ENCODE measurements at regions not wholly inside any gene's neighbourhood (a gene's known extent, or its start where the extent isn't known, plus 50 kb on each side); places are given as distances from the start of the nearest gene placed in this dataset.

DNA sequence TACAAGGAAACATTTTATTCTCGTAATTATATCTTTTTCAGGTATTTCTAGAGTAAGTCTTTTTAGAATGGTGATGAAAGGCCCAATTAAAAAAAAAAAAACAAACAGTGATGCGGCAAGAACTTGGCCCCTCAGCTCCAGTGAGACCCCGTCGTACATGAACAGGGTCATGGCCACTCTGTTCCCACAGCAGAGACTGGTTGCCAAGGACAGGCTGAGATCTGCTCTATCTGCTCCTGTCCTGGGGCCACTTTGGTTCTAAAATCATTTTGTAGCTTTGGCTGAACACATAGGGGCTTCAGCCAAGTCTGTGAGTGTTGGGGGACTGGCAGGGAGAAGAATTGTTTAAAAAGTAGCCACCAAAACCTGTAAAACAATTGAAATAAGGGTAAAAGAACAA lies 286.9 kb downstream of the RFC3 start:
- DNase-seq = no peak
- no peaks in the 10 kb centered on the region for H4K20me1 ChIP-seq (ENCODE audit: insufficient read depth, low read length)
- no peaks in the 10 kb centered on the region for H3K4me1 ChIP-seq (ENCODE audit: control insufficient read depth in 1 of 2, insufficient read depth in 2 of 2, low read length in 2 of 2)
- no peak overlapping the region for H2AFZ ChIP-seq (ENCODE audit: insufficient read depth, low read depth, low read length, poor library complexity, severe bottlenecking)
- TF ChIP-seq, protein P1, sequence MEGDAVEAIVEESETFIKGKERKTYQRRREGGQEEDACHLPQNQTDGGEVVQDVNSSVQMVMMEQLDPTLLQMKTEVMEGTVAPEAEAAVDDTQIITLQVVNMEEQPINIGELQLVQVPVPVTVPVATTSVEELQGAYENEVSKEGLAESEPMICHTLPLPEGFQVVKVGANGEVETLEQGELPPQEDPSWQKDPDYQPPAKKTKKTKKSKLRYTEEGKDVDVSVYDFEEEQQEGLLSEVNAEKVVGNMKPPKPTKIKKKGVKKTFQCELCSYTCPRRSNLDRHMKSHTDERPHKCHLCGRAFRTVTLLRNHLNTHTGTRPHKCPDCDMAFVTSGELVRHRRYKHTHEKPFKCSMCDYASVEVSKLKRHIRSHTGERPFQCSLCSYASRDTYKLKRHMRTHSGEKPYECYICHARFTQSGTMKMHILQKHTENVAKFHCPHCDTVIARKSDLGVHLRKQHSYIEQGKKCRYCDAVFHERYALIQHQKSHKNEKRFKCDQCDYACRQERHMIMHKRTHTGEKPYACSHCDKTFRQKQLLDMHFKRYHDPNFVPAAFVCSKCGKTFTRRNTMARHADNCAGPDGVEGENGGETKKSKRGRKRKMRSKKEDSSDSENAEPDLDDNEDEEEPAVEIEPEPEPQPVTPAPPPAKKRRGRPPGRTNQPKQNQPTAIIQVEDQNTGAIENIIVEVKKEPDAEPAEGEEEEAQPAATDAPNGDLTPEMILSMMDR (IDR thresholded peaks at IDR 0.05) = no peak
- no peak overlapping the region for H3K27ac ChIP-seq (ENCODE audit: low read depth in 1 of 2, low read length in 2 of 2)
- H3K27me3 ChIP-seq (ENCODE audit: control insufficient read depth in 2 of 2, insufficient read depth in 2 of 2, low read length in 2 of 2) = no peaks in the 10 kb centered on the region
- H3K79me2 ChIP-seq (ENCODE audit: insufficient read depth, low read length) = no peaks in the 10 kb centered on the region
- no peak overlapping the region for H3K4me3 ChIP-seq (replicated peaks in 1 of 3; ENCODE audit: low read depth in 2 of 3, low read length in 3 of 3)
- peaks cover 0 to 17% (median 11%) of the 10 kb centered on the region in 7 donors for H3K9me3 Mint-ChIP-seq
- H3K4me1 Mint-ChIP-seq = no peaks in the 10 kb centered on the region
- peaks cover 0 to 2% (median 1%) of the 10 kb centered on the region in 3 donors for H3K27me3 Mint-ChIP-seq (ENCODE audit: low read depth in 3 of 3)
- H3K9ac ChIP-seq (ENCODE audit: insufficient read depth, low read length, poor library complexity, severe bottlenecking) = no peak overlapping the region
- H3K36me3 ChIP-seq (replicated peaks in 1 of 2; ENCODE audit: control insufficient read depth in 1 of 2, insufficient read depth in 2 of 2, low read length in 2 of 2) = no peaks in the 10 kb centered on the region
- WGBS (ENCODE audit: insufficient coverage) = 85% methylated on average over 3 of the region's 4 CpGs
- H3K9me3 ChIP-seq (replicated peaks in 1 of 2; ENCODE audit: control insufficient read depth in 1 of 2, insufficient read depth in 1 of 2, low read length in 2 of 2) = peaks cover 11 to 21% of the 10 kb centered on the region in 2 donors
- no peaks in the 10 kb centered on the region for H3K36me3 Mint-ChIP-seq
- intact Hi-C loops (cut with micrococcal nuclease) = no loop called here
- no peak overlapping the region for H3K4me3 Mint-ChIP-seq
- H3K27ac Mint-ChIP-seq = no peak overlapping the region
- no peak overlapping the region for H3K4me2 ChIP-seq (replicated peaks; ENCODE audit: extremely low read depth, low read length, poor library complexity, severe bottlenecking)

DNA sequence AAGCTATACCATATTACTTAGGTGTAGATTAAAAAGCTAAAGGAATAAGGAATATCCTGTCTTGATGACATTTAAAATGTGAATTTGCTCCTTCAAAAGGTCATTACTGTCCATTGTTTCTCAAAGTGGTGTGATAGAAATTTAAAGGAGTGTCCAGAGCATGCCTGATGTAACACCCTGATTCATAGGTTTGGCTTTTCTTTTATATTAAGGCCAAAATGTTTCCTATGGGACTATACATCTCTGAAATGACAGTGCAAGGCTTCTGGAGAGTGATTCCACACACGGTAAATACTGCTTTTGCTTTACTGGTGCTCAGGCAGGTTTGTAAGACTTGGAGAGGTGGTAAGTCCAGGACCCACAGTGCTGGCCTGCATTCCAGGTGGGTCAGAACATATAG lies 289.9 kb downstream of the RFC3 start:
- H3K27ac Mint-ChIP-seq = no peak overlapping the region
- H3K4me3 Mint-ChIP-seq = no peak overlapping the region
- H3K4me1 ChIP-seq (ENCODE audit: control insufficient read depth in 1 of 2, insufficient read depth in 2 of 2, low read length in 2 of 2) = no peaks in the 10 kb centered on the region
- H3K79me2 ChIP-seq (ENCODE audit: insufficient read depth, low read length) = no peaks in the 10 kb centered on the region
- peaks cover 12 to 20% of the 10 kb centered on the region in 2 donors for H3K9me3 ChIP-seq (replicated peaks in 1 of 2; ENCODE audit: control insufficient read depth in 1 of 2, insufficient read depth in 1 of 2, low read length in 2 of 2)
- H3K4me2 ChIP-seq (replicated peaks; ENCODE audit: extremely low read depth, low read length, poor library complexity, severe bottlenecking) = no peak overlapping the region
- no peak overlapping the region for H2AFZ ChIP-seq (ENCODE audit: insufficient read depth, low read depth, low read length, poor library complexity, severe bottlenecking)
- H3K9me3 Mint-ChIP-seq = peaks cover 4 to 20% (median 16%) of the 10 kb centered on the region in 7 donors
- TF ChIP-seq, protein P1 (IDR thresholded peaks at IDR 0.05) = no peak
- DNase-seq = no peak
- no peaks in the 10 kb centered on the region for H3K36me3 ChIP-seq (replicated peaks in 1 of 2; ENCODE audit: control insufficient read depth in 1 of 2, insufficient read depth in 2 of 2, low read length in 2 of 2)
- H3K4me3 ChIP-seq (replicated peaks in 1 of 3; ENCODE audit: low read depth in 2 of 3, low read length in 3 of 3) = no peak overlapping the region
- intact Hi-C loops (cut with micrococcal nuclease) = no loop called here
- no peak overlapping the region for H3K27ac ChIP-seq (ENCODE audit: low read depth in 1 of 2, low read length in 2 of 2)
- no peak overlapping the region for H3K9ac ChIP-seq (ENCODE audit: insufficient read depth, low read length, poor library complexity, severe bottlenecking)
- H4K20me1 ChIP-seq (ENCODE audit: insufficient read depth, low read length) = no peaks in the 10 kb centered on the region
- H3K27me3 Mint-ChIP-seq (ENCODE audit: low read depth in 3 of 3) = peaks cover 0 to 2% (median 0%) of the 10 kb centered on the region in 3 donors
- no peaks in the 10 kb centered on the region for H3K36me3 Mint-ChIP-seq
- H3K27me3 ChIP-seq (ENCODE audit: control insufficient read depth in 2 of 2, insufficient read depth in 2 of 2, low read length in 2 of 2) = no peaks in the 10 kb centered on the region
- no peaks in the 10 kb centered on the region for H3K4me1 Mint-ChIP-seq
- 100% methylated on average over 1 of the region's 1 CpG for WGBS (ENCODE audit: insufficient coverage)
